ENCODE measurements at regions not wholly inside any gene's neighbourhood (a gene's known extent, or its start where the extent isn't known, plus 50 kb on each side); places are given as distances from the start of the nearest gene placed in this dataset.

DNA sequence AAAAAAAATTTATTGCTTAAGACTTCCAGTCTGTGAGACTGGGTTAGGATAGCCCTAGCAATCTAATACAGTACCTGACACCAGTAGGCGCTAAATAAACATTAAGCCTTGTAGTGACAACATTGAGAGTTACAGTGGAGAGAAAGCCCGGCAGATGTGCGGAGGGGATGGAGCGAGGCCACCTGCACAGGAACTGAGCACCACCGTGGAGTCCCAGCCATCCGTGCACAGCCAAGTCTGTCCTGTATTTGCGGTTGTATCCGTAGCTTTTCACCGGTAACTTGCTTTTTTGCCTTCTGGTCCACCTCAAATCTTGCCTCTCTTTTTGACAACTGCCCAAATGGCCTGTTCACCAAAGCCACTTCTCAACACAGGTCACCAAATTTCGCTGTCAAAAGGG is 260.1 kb downstream of the GPATCH2 start:
- H3K36me3 ChIP-seq (ENCODE audit: control insufficient read depth, insufficient read depth, low read length): no peaks in the 10 kb centered on the region
- H3K9me3 ChIP-seq (ENCODE audit: control insufficient read depth, insufficient read depth, low read length): peaks cover 4% of the 10 kb centered on the region; the same call in 1 of the 2 replicates
- DNase-seq: no peak
- no peak overlapping the region for H2AK5ac ChIP-seq (ENCODE audit: low read depth, low read length)
- H2BK20ac ChIP-seq (ENCODE audit: low read depth, low read length): no peak overlapping the region
- ATAC-seq (ENCODE audit: low read depth): no peak
- no peak overlapping the region for H2BK5ac ChIP-seq (ENCODE audit: low read depth, low read length, poor library complexity, severe bottlenecking)
- no peak for TF ChIP-seq NFE2L2 (IDR thresholded peaks at IDR 0.05; ENCODE audit: low read depth, low read length)
- no peak for TF ChIP-seq POLR2A (IDR thresholded peaks at IDR 0.05; ENCODE audit: low read depth, low read length)
- no peak for TF ChIP-seq RFX5 (IDR thresholded peaks at IDR 0.05; ENCODE audit: low read depth, low read length)
- no peak for TF ChIP-seq MAZ (IDR thresholded peaks at IDR 0.05; ENCODE audit: borderline replicate concordance, low read depth, low read length)
- no peak for TF ChIP-seq FOS (IDR thresholded peaks at IDR 0.05; ENCODE audit: low read depth, low read length)
- no peak for TF ChIP-seq SMC3 (IDR thresholded peaks at IDR 0.05; ENCODE audit: low read depth, low read length)
- TF ChIP-seq CHD1 (IDR thresholded peaks at IDR 0.05; ENCODE audit: low read depth, low read length): no peak
- TF ChIP-seq RAD21 (IDR thresholded peaks at IDR 0.05; ENCODE audit: low read length): no peak
- no TSS peak for BruUV-seq (replicated peaks)
- no peak overlapping the region for H2AK9ac ChIP-seq (replicated peaks; ENCODE audit: low read depth, low read length, poor library complexity)
- dilution Hi-C loops (cut with HindIII; ENCODE audit: low sequenced_read_pairs, unreplicated experiment) (no loop called here), in situ Hi-C loops (cut with MboI; ENCODE audit: low sequenced_read_pairs) (no loop called here), intact Hi-C loops (cut with micrococcal nuclease) (no loop called here)
- H3K4me1 ChIP-seq (ENCODE audit: control insufficient read depth, insufficient read depth, low read length): no peaks in the 10 kb centered on the region
- CTCF ChIA-PET: no interaction called here
- no peak overlapping the region for H3K9ac ChIP-seq (ENCODE audit: low read depth, low read length)
- H2BK15ac ChIP-seq (ENCODE audit: low read depth, low read length): no peak overlapping the region
- H3K4ac ChIP-seq (ENCODE audit: low read depth, low read length): no peak overlapping the region
- no peak overlapping the region for H2BK120ac ChIP-seq (ENCODE audit: low read depth, low read length)
- no peak overlapping the region for H3K27ac ChIP-seq (ENCODE audit: insufficient read depth, low read length)
- no peaks in the 10 kb centered on the region for H3K79me1 ChIP-seq (ENCODE audit: low read depth in 1 of 2, low read length in 2 of 2)
- H3K4me2 ChIP-seq (ENCODE audit: low read depth, low read length): no peak overlapping the region
- H2AFZ ChIP-seq (replicated peaks; ENCODE audit: low read length, poor library complexity): no peak overlapping the region
- no peak overlapping the region for H4K8ac ChIP-seq (ENCODE audit: low read depth in 2 of 2, low read length in 2 of 2)
- no peak overlapping the region for H3K56ac ChIP-seq (ENCODE audit: extremely low read depth, insufficient read depth, low read length)
- no peaks in the 10 kb centered on the region for H3K9me1 ChIP-seq (ENCODE audit: insufficient read depth, low read length)
- POLR2A ChIA-PET (ENCODE audit: unreplicated experiment): no interaction called here
- no peak overlapping the region for H4K91ac ChIP-seq (ENCODE audit: insufficient read depth, low read depth, low read length)
- H3K14ac ChIP-seq (replicated peaks; ENCODE audit: low read depth, low read length): no peak overlapping the region
- no peak overlapping the region for H4K5ac ChIP-seq (ENCODE audit: low read depth, low read length)
- H3K18ac ChIP-seq (ENCODE audit: low read depth, low read length): no peak overlapping the region
- 85% methylated on average over 4 of the region's 10 CpGs; no CpG with 5 or more reads in 1 of the 2 experiments for WGBS, 2 experiments (ENCODE audit: extremely low coverage in 2 of 2, insufficient read length in 1 of 2)
- no peak overlapping the region for H3K23ac ChIP-seq (ENCODE audit: low read depth, low read length)
- H3K4me3 ChIP-seq (ENCODE audit: insufficient read depth, low read depth, low read length): no peak overlapping the region
- no peaks in the 10 kb centered on the region for H4K20me1 ChIP-seq (ENCODE audit: insufficient read depth, low read length)
- no peaks in the 10 kb centered on the region for H3K27me3 ChIP-seq (ENCODE audit: control insufficient read depth, insufficient read depth, low read length)

Measured in IMR-90 (cell line).